HepG2 (cell line): ENCODE measurements at regions not wholly inside any gene's neighbourhood (a gene's known extent, or its start where the extent isn't known, plus 50 kb on each side); places are given as distances from the start of the nearest gene placed in this dataset.
A peak's percentile ranks its signal among the peaks of the same experiment; 100 is the strongest.

Experiments
- ATAC-seq: fragments of 200-7000 bp; cut with Tn5 transposase; 3 replicates; pipeline ENCODE4 v1.9.1; 2020; ENCODE audit warnings: mild to moderate bottlenecking, moderate library complexity
- BruUV-seq: library from RNA; stranded (reverse); fragments of 400-500 nt; replicated peaks from 2 replicates; lab custom pipeline; 2021; lab: Mats Ljungman, UMichigan
- CTCF ChIA-PET: fragments of 300-600 bp; formaldehyde crosslinking; extraction: SDS; loops from one replicate; lab custom pipeline; 2021; ENCODE audit warnings: low total read pairs, inconsistent platforms, low intra/inter-chr PET ratio; lab: Yijun Ruan, JAX
- POLR2A ChIA-PET: fragments of 350-600 bp; sonication (Branson Sonifier 250); formaldehyde crosslinking; loops from one replicate; lab custom pipeline; 2020; ENCODE audit warnings: antibody characterized with exemption, inconsistent platforms; lab: Yijun Ruan, JAX
- DNase-seq: peaks from one replicate; pipeline ENCODE4 v3.0.0-alpha.2; 2015; ENCODE audit warnings: low spot score
- FAIRE-seq: peaks from 3 replicates; lab custom pipeline; 2011; peaks lifted over from hg19 to GRCh38; lab: Jason Lieb, UNC
- H2AFZ ChIP-seq: one replicate; pipeline ENCODE4 v1.6.1; 2011; ENCODE audit warnings: low read length, inconsistent platforms
- H3K27ac ChIP-seq: fragments of 300-600 bp; 3 replicates; pipeline ENCODE4 v1.8.0; 2011; ENCODE audit warnings: mixed run types, mild to moderate bottlenecking, mixed read lengths, low read length, inconsistent platforms; ENCODE audit not compliant: insufficient read depth; ENCODE audit errors: extremely low read length
- H3K27me3 ChIP-seq, 2 experiments: fragments of 200-600 bp in 1 of 2; 2 replicates in 1 of 2; 3 replicates in 1 of 2; pipeline versions ENCODE4 v1.6.0 to v1.8.0; 2011; ENCODE audit warnings: low read length in 2 of 2, mild to moderate bottlenecking in 2 of 2, moderate library complexity in 2 of 2, inconsistent platforms in 1 of 2; ENCODE audit not compliant: insufficient read depth in 2 of 2, control insufficient read depth in 1 of 2
- H3K36me3 ChIP-seq, 2 experiments: fragments of 200-600 bp in 1 of 2; replicated peaks in 1 of 2; 2 replicates in 1 of 2; 3 replicates in 1 of 2; pipeline versions ENCODE4 v1.5.1 to v1.8.0; 2011; ENCODE audit warnings: low read length in 2 of 2, inconsistent platforms in 1 of 2; ENCODE audit not compliant: insufficient read depth in 2 of 2, control insufficient read depth in 1 of 2
- H3K4me1 ChIP-seq: 2 replicates; pipeline ENCODE4 v1.5.1; 2012; ENCODE audit warnings: low read length, inconsistent platforms; ENCODE audit not compliant: insufficient read depth
- H3K4me2 ChIP-seq: 2 replicates; pipeline ENCODE4 v1.6.0; 2011; ENCODE audit warnings: low read depth, low read length, inconsistent platforms
- H3K4me3 ChIP-seq, 3 experiments: fragments of 200-600 bp in 1 of 3; sonication (generic), shearing (Covaris generic) in 1 of 3; replicated peaks in 1 of 3; 2 replicates each; pipeline ENCODE4 v1.5.1; 2011 to 2016; ENCODE audit warnings: low read length in 3 of 3, inconsistent platforms in 2 of 3, low read depth in 2 of 3, mild to moderate bottlenecking in 2 of 3, control low read depth in 1 of 3, mixed read lengths in 1 of 3; ENCODE audit not compliant: insufficient read depth in 1 of 3
- H3K79me2 ChIP-seq: one replicate; pipeline ENCODE4 v1.6.1; 2011; ENCODE audit warnings: low read length, inconsistent platforms; ENCODE audit not compliant: insufficient read depth
- H3K9ac ChIP-seq: 2 replicates; pipeline ENCODE4 v1.6.0; 2011; ENCODE audit warnings: mild to moderate bottlenecking, low read depth, low read length, inconsistent platforms; ENCODE audit not compliant: insufficient read depth
- H3K9me3 ChIP-seq: 2 replicates; pipeline ENCODE4 v1.5.1; 2012; ENCODE audit warnings: mild to moderate bottlenecking, low read length
- H4K20me1 ChIP-seq: 2 replicates; pipeline ENCODE4 v1.6.0; 2011; ENCODE audit warnings: inconsistent platforms, mild to moderate bottlenecking, low read length, moderate library complexity; ENCODE audit not compliant: insufficient read depth
- FOXA1 ChIP-seq, 2 experiments: fragments of 450-650 bp in 1 of 2; sonication (generic) in 1 of 2; formaldehyde crosslinking in 1 of 2; IDR thresholded peaks; 2 replicates each; pipeline versions ENCODE4 v1.4.0 to v1.6.1; 2016 to 2020; ENCODE audit warnings: missing genetic modification reagents in 1 of 2
- FOXA3 ChIP-seq: IDR thresholded peaks from 2 replicates; pipeline ENCODE4 v1.6.1; 2016; ENCODE audit warnings: missing genetic modification reagents, missing compliant biosample characterization
- MNT ChIP-seq: fragments of 450-650 bp; IDR thresholded peaks from 2 replicates; pipeline ENCODE4 v1.6.1; 2016
- WGBS: methylation state at CpG from one replicate; pipeline ENCODE4 v1.1.6; 2017; ENCODE audit warnings: low lambda C conversion rate; 5-methylcytosine and 5-hydroxymethylcytosine counted together
- in situ Hi-C: cut with HindIII; loops from 2 replicates; pipeline ENCODE4 v1.10.0; 2017; ENCODE audit warnings: low pct_unique_long_range_greater_than_20kb; ENCODE audit not compliant: extremely low pct_ligation_motif_present
- intact Hi-C: fragments of 100-400 bp; cut with micrococcal nuclease; formaldehyde crosslinking; loops from one replicate; pipeline ENCODE4 v1.10.0; 2022; ENCODE audit not compliant: unreplicated experiment
- TF ChIP-seq, protein P1 (sequence below): sonication (generic); formaldehyde crosslinking; IDR thresholded peaks from 2 replicates; pipeline ENCODE4 v1.5.0; 2020; ENCODE audit warnings: missing genetic modification reagents, mild to moderate bottlenecking, borderline replicate concordance

GRCh38 chr2:88269836-88270235 is 99.7 kb downstream of the THNSL2 start:
- BruUV-seq, result no TSS peak
- no peak overlapping the region for H3K9ac ChIP-seq
- H3K27me3 ChIP-seq, result no peaks in the 10 kb centered on the region; a peak in 1 of 5 replicates
- H4K20me1 ChIP-seq, result no peaks in the 10 kb centered on the region
- no peak overlapping the region for H3K27ac ChIP-seq
- no peaks in the 10 kb centered on the region for H3K36me3 ChIP-seq
- no peak overlapping the region for H3K4me3 ChIP-seq
- ATAC-seq, result no peak
- intact Hi-C loops, result no loop called here
- H3K9me3 ChIP-seq, result no peaks in the 10 kb centered on the region
- peaks cover 13% of the 10 kb centered on the region for H3K4me1 ChIP-seq
- WGBS, result 7% methylated on average over 5 of the region's 5 CpGs
- ChIA-PET CTCF (no interaction called here), POLR2A (no interaction called here)
- H2AFZ ChIP-seq, result no peak overlapping the region
- H3K79me2 ChIP-seq, result no peaks in the 10 kb centered on the region
- no peak for FAIRE-seq
- TF ChIP-seq FOXA3 (CRISPR knock-in tag), result peak; percentile 37; the same call in 1 of the 2 replicates
- TF ChIP-seq FOXA1 (IDR thresholded peaks at IDR 0.05), result no peak
- peak; percentile 58; the same call in 1 of the 2 replicates for TF ChIP-seq FOXA1 (CRISPR knock-in tag; IDR thresholded peaks at IDR 0.05)
- TF ChIP-seq, protein P1, sequence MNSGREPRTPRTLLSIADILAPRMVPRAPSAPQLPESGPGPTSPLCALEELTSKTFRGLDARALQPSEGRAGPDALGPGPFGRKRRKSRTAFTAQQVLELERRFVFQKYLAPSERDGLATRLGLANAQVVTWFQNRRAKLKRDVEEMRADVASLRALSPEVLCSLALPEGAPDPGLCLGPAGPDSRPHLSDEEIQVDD, result no peak
- TF ChIP-seq MNT, result no peak
- in situ Hi-C loops, result no loop called here
- DNase-seq, result no peak
- no peak overlapping the region for H3K4me2 ChIP-seq
